Smooth muscle cell (in vitro differentiated cells): ENCODE measurements at regions not wholly inside any gene's neighbourhood (a gene's known extent, or its start where the extent isn't known, plus 50 kb on each side); places are given as distances from the start of the nearest gene placed in this dataset.

Source experiments
- DNase-seq: peaks from one replicate; lab custom pipeline; 2025; ENCODE audit not compliant: unreplicated experiment; lab: John Stamatoyannopoulos, UW
- H2AFZ ChIP-seq: fragments of 200-600 bp; sonication (generic); 2 replicates; pipeline ENCODE4 v1.6.0; 2016; ENCODE audit warnings: antibody characterized with exemption, low read depth, mild to moderate bottlenecking
- H3F3A ChIP-seq: fragments of 200-600 bp; sonication (generic); 2 replicates; pipeline ENCODE4 v1.6.0; 2017; ENCODE audit warnings: antibody characterized with exemption, low read depth
- H3K27ac ChIP-seq: fragments of 200-600 bp; sonication (generic); 2 replicates; pipeline ENCODE4 v1.5.1; 2016; ENCODE audit warnings: low read depth, mild to moderate bottlenecking
- H3K27me3 ChIP-seq: fragments of 200-600 bp; sonication (generic); 2 replicates; pipeline ENCODE4 v1.6.1; 2016; ENCODE audit warnings: low read depth, mild to moderate bottlenecking
- H3K36me3 ChIP-seq: fragments of 200-600 bp; sonication (generic); 2 replicates; pipeline ENCODE4 v1.5.1; 2016; ENCODE audit warnings: low read depth
- H3K4me1 ChIP-seq: fragments of 200-600 bp; sonication (generic); 2 replicates; pipeline ENCODE4 v1.5.1; 2016; ENCODE audit warnings: low read depth
- H3K4me2 ChIP-seq: fragments of 200-600 bp; sonication (generic); 2 replicates; pipeline ENCODE4 v1.6.0; 2016; ENCODE audit warnings: mild to moderate bottlenecking
- H3K4me3 ChIP-seq: fragments of 200-600 bp; sonication (generic); 2 replicates; pipeline ENCODE4 v1.5.1; 2016; ENCODE audit warnings: mild to moderate bottlenecking
- H3K79me2 ChIP-seq: fragments of 200-600 bp; sonication (generic); 2 replicates; pipeline ENCODE4 v1.6.0; 2016; ENCODE audit warnings: low read depth, mild to moderate bottlenecking
- H3K9ac ChIP-seq: fragments of 200-600 bp; sonication (generic); 2 replicates; pipeline ENCODE4 v1.6.0; 2016; ENCODE audit warnings: low read depth
- H3K9me3 ChIP-seq: fragments of 200-600 bp; sonication (generic); replicated peaks from 2 replicates; pipeline ENCODE4 v1.5.1; 2016; ENCODE audit warnings: low read depth
- H4K20me1 ChIP-seq: fragments of 200-600 bp; sonication (generic); 2 replicates; pipeline ENCODE4 v1.6.0; 2016; ENCODE audit warnings: low read depth
- WGBS: methylation state at CpG from one replicate; pipeline ENCODE4 v1.1.7; 2016; ENCODE audit warnings: low lambda C conversion rate; 5-methylcytosine and 5-hydroxymethylcytosine counted together
- TF ChIP-seq, protein P1 (sequence below): fragments of 200-600 bp; sonication (generic); IDR thresholded peaks from 2 replicates; pipeline ENCODE4 v1.5.1; 2017; ENCODE audit warnings: borderline replicate concordance, mild to moderate bottlenecking, antibody characterized with exemption; ENCODE audit not compliant: insufficient read depth, poor library complexity, severe bottlenecking

DNA sequence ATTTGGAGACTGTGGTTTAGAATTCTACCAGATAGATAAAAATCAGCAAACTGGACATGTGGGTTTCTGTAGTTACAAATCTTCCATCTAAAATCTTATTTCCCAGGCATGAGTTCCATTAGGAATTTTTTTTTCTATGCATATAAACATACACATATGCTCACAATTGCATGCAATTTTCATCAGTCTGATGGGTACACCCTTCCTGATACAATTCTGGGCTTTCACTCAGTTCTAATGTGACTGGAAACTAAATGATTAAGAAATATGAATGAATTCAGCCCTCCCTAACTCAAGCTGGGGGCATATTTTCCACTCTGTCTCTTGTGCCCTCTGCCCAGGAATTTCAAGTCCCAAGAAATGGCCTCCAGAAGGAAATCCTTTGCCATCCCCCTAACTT, 187.1 kb downstream of the SNX19 start:
- Histone ChIP-seq H3K36me3 (no peaks in the 10 kb centered on the region), H3K79me2 (no peaks in the 10 kb centered on the region), H2AFZ (no peak overlapping the region), H3K4me3 (no peak overlapping the region), H3F3A (no peaks in the 10 kb centered on the region), H3K4me2 (no peak overlapping the region), H3K9me3 (peaks cover 12% of the 10 kb centered on the region), H4K20me1 (no peaks in the 10 kb centered on the region), H3K9ac (no peak overlapping the region), H3K27ac (no peak overlapping the region), H3K27me3 (no peaks in the 10 kb centered on the region), H3K4me1 (no peaks in the 10 kb centered on the region)
- DNase-seq = no peak
- TF ChIP-seq, protein P1, sequence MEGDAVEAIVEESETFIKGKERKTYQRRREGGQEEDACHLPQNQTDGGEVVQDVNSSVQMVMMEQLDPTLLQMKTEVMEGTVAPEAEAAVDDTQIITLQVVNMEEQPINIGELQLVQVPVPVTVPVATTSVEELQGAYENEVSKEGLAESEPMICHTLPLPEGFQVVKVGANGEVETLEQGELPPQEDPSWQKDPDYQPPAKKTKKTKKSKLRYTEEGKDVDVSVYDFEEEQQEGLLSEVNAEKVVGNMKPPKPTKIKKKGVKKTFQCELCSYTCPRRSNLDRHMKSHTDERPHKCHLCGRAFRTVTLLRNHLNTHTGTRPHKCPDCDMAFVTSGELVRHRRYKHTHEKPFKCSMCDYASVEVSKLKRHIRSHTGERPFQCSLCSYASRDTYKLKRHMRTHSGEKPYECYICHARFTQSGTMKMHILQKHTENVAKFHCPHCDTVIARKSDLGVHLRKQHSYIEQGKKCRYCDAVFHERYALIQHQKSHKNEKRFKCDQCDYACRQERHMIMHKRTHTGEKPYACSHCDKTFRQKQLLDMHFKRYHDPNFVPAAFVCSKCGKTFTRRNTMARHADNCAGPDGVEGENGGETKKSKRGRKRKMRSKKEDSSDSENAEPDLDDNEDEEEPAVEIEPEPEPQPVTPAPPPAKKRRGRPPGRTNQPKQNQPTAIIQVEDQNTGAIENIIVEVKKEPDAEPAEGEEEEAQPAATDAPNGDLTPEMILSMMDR = no peak

DNA sequence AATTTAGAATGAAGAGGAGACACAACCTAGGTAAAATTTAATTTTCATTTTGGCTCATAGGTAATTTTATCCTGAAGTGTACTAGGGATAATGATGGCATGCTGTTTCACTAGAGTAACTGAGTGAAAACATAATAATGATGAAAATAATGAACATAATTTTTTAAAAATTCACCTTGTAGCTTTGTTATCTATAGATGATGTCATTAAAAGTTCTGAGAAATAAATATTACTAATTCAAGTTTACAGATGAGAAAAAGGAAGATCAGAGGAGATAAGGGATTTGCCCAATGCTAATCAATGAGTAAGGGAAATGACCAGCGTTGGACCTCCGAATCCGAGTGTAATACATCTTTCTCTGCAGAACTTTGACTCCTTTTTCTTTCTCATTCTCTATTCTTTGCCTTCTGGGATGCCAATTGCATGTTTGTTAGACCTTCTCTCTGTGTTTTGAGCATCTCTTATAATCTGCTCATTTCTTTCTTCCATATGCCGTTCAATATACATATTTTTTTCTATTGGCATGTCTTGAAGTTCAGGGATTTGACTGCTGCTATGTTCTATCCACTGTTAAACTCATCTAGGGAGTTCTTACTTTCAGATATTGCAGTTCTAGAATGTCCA, 186.5 kb downstream of the SNX19 start:
- TF ChIP-seq, protein P1 = no peak
- Histone ChIP-seq H3K27me3 (no peaks in the 10 kb centered on the region), H4K20me1 (no peaks in the 10 kb centered on the region), H3K9me3 (peaks cover 12% of the 10 kb centered on the region), H3K9ac (no peak overlapping the region), H2AFZ (no peak overlapping the region), H3K4me1 (no peaks in the 10 kb centered on the region), H3K27ac (no peak overlapping the region), H3K79me2 (no peaks in the 10 kb centered on the region), H3K36me3 (no peaks in the 10 kb centered on the region), H3K4me3 (no peak overlapping the region), H3K4me2 (no peak overlapping the region), H3F3A (no peaks in the 10 kb centered on the region)
- WGBS = 96% methylated on average over 4 of the region's 4 CpGs
- DNase-seq = no peak

DNA sequence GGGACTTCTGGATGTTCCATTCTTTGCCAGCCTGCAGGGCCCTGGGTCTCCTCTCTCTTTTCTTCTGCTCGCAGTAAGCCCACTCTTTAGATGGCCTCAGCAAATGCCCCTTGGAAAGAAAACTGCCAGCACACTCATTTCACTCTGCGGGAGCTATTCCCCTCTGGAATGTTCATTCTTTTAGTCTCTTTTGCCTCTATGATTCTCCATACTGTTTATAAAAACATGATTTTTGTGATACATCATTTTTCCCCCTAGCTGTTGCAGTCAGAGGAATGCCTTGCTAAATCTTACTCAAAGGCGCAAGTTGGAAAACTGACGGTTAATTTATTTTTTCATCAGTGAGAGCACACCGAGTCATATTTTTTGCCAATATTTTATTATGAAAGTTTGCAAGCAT, 184.9 kb downstream of the SNX19 start:
- no peaks in the 10 kb centered on the region for H3K79me2 ChIP-seq
- TF ChIP-seq, protein P1 = no peak
- no peak overlapping the region for H3K4me2 ChIP-seq
- no peak for DNase-seq
- H4K20me1 ChIP-seq = no peaks in the 10 kb centered on the region
- no peak overlapping the region for H3K27ac ChIP-seq
- 95% methylated on average over 5 of the region's 5 CpGs for WGBS
- H3K4me3 ChIP-seq = no peak overlapping the region
- no peaks in the 10 kb centered on the region for H3K36me3 ChIP-seq
- H2AFZ ChIP-seq = no peak overlapping the region
- H3F3A ChIP-seq = no peaks in the 10 kb centered on the region
- H3K9ac ChIP-seq = no peak overlapping the region
- H3K9me3 ChIP-seq = peaks cover 12% of the 10 kb centered on the region
- no peaks in the 10 kb centered on the region for H3K27me3 ChIP-seq
- H3K4me1 ChIP-seq = no peaks in the 10 kb centered on the region

DNA sequence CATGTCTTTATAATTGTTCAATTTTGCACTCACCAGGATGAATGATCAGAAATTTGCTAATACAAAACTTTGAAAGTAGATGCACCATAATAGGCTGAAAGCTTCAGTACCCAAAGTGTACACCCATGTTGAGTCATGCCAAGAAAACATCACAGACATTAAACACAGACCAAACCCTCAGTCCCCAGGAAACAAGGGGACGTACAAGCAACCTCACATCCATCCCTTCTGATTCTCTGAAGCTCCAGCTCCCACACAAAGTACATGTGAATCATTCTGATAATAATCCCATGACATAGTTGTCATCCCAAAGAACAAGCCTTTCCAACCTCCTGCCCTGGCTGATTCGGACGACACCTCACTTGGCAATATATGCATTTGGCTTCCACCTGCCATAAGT, 183.8 kb downstream of the SNX19 start:
- 93% methylated on average over 3 of the region's 3 CpGs for WGBS
- Histone ChIP-seq H2AFZ (no peak overlapping the region), H3K4me3 (no peak overlapping the region), H3K9me3 (peaks cover 12% of the 10 kb centered on the region), H3K4me2 (no peak overlapping the region), H4K20me1 (no peaks in the 10 kb centered on the region), H3K9ac (no peak overlapping the region), H3K79me2 (no peaks in the 10 kb centered on the region), H3K27me3 (no peaks in the 10 kb centered on the region), H3K4me1 (no peaks in the 10 kb centered on the region), H3F3A (no peaks in the 10 kb centered on the region), H3K36me3 (no peaks in the 10 kb centered on the region), H3K27ac (no peak overlapping the region)
- no peak for DNase-seq
- TF ChIP-seq, protein P1 = no peak
